AG04449 (cell line): ENCODE measurements at regions not wholly inside any gene's neighbourhood (a gene's known extent, or its start where the extent isn't known, plus 50 kb on each side); places are given as distances from the start of the nearest gene placed in this dataset.

Experiments
- CTCF ChIA-PET: fragments of 350-600 bp; formaldehyde crosslinking; extraction: SDS; loops from one replicate; lab custom pipeline; 2021; ENCODE audit warnings: antibody characterized with exemption; lab: Yijun Ruan, JAX
- POLR2A ChIA-PET: fragments of 400-600, 350-600 bp; formaldehyde crosslinking; extraction: SDS; loops from one replicate; lab custom pipeline; 2020; ENCODE audit warnings: antibody characterized with exemption, inconsistent platforms; lab: Yijun Ruan, JAX
- DNase-seq: peaks from one replicate; pipeline ENCODE4 v3.0.0-alpha.2; 2010; ENCODE audit warnings: low read depth, low spot score
- H3K4me3 ChIP-seq: 2 replicates; pipeline ENCODE4 v1.5.1; 2011; ENCODE audit warnings: low read depth, mild to moderate bottlenecking, control low read depth, low read length
- TF ChIP-seq, protein P1 (sequence below): IDR thresholded peaks from one replicate; pipeline ENCODE4 v1.5.1; 2011; ENCODE audit warnings: mild to moderate bottlenecking, moderate library complexity, low read length, control low read depth, inconsistent platforms; ENCODE audit not compliant: insufficient read depth; ENCODE audit errors: missing control alignments

DNA sequence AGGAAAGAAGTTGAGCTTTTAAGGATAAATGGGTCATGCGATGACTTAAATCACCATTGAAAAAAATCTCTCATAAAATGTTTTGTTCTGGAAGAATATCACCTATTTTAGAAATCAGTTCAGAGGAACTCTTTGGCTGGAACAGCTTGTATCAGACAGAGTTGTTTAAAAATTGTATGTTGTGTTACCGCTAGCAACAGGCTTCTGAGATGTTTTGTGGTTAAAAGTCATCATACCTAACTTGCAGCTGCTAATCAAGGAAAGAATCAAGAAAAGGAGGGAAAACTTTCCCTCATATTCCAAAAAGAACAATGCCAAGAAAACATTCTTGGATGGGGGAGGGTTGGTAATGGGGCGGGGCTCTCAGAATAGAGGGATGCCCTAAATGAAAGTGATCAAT, 220.7 kb upstream of the CITED2 start:
- ChIA-PET CTCF (interaction anchor here (0.9 to 1.8 kb wide), 3 partner anchors 220 to 230 kb away, joined by 3 to 4 read pairs (median 4); no protein-coding TSS in a partner anchor), POLR2A (interaction anchor here (1.6 kb wide), 1 partner anchor 220 kb away, joined by 6 read pairs; the partner anchor contains the start of gene CITED2)
- no peak overlapping the region for H3K4me3 ChIP-seq
- DNase-seq = no peak
- TF ChIP-seq, protein P1, sequence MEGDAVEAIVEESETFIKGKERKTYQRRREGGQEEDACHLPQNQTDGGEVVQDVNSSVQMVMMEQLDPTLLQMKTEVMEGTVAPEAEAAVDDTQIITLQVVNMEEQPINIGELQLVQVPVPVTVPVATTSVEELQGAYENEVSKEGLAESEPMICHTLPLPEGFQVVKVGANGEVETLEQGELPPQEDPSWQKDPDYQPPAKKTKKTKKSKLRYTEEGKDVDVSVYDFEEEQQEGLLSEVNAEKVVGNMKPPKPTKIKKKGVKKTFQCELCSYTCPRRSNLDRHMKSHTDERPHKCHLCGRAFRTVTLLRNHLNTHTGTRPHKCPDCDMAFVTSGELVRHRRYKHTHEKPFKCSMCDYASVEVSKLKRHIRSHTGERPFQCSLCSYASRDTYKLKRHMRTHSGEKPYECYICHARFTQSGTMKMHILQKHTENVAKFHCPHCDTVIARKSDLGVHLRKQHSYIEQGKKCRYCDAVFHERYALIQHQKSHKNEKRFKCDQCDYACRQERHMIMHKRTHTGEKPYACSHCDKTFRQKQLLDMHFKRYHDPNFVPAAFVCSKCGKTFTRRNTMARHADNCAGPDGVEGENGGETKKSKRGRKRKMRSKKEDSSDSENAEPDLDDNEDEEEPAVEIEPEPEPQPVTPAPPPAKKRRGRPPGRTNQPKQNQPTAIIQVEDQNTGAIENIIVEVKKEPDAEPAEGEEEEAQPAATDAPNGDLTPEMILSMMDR = no peak

DNA sequence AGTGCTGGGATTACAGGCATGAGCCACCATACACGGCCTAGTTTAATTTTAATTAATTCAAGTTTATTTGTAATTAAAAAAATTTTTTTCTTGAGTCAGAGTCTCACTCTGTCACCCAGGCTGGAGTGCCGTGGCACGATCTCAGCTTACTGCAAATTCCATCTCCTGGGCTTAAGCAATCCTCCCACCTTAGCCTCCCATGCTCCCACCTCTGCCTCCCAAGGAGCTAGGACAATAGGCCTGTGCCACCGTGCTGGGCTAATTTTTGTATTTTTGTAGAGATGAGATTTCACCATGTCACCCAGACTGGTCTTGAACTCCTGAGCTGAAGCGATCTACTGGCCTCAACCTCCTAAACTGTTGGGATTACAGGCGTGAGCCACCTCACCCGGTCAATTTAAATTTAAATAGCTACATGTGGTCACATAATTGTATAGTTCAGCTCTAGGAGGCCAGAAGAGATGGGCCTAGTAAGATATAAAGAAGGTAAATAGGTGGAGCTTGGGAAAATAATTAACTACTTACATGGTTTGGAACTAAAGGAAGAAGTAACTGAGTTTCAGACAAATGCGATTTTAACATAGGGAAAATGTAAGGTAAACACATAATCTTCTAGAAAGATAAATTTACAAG, 220.0 kb upstream of the CITED2 start:
- ChIA-PET CTCF (interaction anchor here (0.9 to 1.8 kb wide), 3 partner anchors 219 to 229 kb away, joined by 3 to 4 read pairs (median 4); no protein-coding TSS in a partner anchor), POLR2A (interaction anchor here (1.6 kb wide), 1 partner anchor 219 kb away, joined by 6 read pairs; the partner anchor contains the start of gene CITED2)
- H3K4me3 ChIP-seq = no peak overlapping the region
- no peak for DNase-seq
- TF ChIP-seq, protein P1 = no peak

DNA sequence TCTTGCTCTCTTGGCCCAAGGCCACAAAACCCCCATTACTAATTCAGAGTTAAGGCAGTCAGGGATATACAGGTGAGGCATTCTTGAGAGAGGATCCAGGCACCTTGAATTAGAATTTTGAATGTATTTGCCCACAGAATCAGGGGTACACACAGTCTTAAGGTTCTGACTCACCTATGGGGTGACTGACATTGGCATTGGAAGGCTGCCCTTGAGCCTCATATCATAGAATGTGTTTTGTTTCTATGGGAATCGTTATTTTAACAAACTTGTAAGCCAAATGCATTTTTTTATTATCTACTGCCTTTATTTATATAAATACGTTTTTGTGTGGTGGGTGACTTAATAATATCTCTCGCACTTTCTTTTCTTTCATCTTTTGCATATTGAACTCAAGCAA, 218.6 kb upstream of the CITED2 start:
- CTCF ChIA-PET = no interaction called here
- TF ChIP-seq, protein P1 = no peak
- DNase-seq = no peak
- H3K4me3 ChIP-seq = no peak overlapping the region
- POLR2A ChIA-PET = no interaction called here

DNA sequence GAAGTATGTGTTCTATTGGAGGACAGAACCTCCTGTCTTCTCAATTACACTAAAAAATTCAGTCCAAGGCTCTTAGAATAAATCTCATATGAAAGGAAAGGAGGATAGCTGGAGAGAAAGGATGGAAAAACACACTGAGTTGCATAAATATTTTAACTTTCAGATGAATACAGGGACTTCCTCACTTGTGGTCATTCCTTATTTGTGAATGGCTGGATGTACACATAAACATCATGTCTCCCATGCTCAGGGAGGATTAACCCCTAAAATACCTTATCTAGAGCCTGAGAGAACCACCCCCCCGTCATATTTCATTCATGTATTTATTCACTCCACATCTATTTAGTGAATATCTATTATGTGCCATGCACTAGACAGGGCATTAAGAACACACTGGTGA, 217.6 kb upstream of the CITED2 start:
- TF ChIP-seq, protein P1 = no peak
- ChIA-PET POLR2A (interaction anchor here (2.7 kb wide), 1 partner anchor 217 kb away, joined by 11 read pairs; the partner anchor contains the start of gene CITED2), CTCF (no interaction called here)
- H3K4me3 ChIP-seq = no peak overlapping the region
- DNase-seq = no peak

DNA sequence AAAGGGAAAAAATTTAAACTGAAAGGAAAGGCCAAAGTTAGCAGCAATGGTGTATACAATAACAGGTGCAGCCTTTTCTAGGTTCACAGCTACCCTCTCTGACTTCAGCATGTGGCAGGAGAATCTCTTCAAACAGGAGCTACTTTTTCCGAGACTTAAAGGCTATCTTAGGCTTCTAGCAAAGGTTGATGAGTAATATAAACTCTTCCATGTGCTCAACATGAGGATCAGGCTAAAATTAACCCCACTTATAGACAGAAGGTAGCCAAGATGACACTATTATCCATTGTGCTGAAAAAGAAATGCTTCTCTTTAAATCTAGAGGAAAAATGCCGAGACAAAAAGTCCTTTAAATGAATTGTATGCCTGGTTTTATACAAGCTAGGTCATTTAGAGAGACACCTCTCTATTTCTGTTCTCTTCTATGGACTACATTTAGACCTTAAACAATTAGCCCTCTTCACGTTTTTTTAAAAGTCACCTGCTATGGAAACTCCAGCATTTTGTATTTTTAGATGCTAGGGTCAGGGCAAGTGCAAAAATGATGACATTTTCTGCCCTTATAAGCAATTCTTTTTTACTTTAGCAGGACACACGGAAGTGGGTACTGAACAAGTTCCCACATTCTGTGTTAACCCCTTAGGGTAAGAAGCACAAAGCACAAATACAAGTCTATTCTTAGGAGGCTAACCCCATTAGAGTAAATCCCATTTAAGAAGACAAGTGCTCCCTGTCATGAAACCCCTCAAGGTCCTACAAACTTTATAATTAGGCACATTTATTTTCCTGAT, 216.8 kb upstream of the CITED2 start:
- TF ChIP-seq, protein P1 = no peak
- H3K4me3 ChIP-seq = no peak overlapping the region
- POLR2A ChIA-PET = interaction anchor here (2.7 kb wide), 1 partner anchor 217 kb away, joined by 11 read pairs; the partner anchor contains the start of gene CITED2
- no peak for DNase-seq
- CTCF ChIA-PET = no interaction called here

DNA sequence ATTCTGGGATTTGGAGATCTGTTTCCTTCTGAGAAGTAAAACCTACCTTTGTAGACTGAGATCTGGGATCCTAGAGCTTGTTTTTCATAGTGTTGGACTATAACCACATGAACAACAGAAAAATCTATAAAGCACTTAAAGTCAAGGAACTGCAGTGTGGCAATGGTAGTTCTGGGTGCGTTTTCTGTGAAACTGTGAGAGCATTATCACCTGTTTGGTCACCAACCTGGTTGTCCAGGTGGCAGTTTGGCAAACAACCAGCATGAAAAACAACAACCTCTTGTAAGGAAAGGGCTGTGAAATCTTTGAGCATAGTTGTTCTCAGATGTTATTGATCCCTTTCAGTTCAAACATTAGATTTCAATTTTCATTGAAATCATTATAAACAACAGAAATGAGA, 215.8 kb upstream of the CITED2 start:
- POLR2A ChIA-PET = interaction anchor here (0.5 to 2.7 kb wide), 2 partner anchors 216 to 461 kb away, joined by 3 to 11 read pairs; partner anchors contain the start of gene CITED2
- no peak overlapping the region for H3K4me3 ChIP-seq
- TF ChIP-seq, protein P1 = no peak
- DNase-seq = no peak
- CTCF ChIA-PET = no interaction called here
